HPDE6-E6E7 (cell line): ENCODE measurements at regions not wholly inside any gene's neighbourhood (a gene's known extent, or its start where the extent isn't known, plus 50 kb on each side); places are given as distances from the start of the nearest gene placed in this dataset.

ENCODE experiments used
- DNase-seq: peaks from one replicate; pipeline ENCODE4 v3.0.0; 2011; ENCODE audit warnings: missing footprints; ENCODE audit errors: extremely low spot score

DNA sequence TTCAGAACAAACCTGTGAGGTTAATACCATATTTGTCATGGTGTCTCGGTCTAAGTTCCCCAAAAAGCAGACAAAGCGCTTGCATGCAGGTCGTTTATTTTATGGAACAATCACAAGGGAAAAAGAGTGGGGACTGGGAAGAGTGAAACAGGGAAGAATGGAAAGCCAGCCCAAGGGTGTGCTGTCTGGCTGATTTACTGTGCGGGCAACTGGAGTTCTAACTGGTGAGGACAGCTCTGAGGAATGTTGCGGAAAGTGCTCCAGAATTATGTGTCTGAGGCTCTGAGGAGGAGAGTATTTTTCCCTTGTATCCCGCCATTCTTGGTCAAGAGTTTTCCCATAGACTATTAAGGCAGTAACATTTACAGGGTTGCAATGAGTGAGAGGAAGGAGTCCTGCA, 465.4 kb downstream of the RMST start:
- no peak for DNase-seq

DNA sequence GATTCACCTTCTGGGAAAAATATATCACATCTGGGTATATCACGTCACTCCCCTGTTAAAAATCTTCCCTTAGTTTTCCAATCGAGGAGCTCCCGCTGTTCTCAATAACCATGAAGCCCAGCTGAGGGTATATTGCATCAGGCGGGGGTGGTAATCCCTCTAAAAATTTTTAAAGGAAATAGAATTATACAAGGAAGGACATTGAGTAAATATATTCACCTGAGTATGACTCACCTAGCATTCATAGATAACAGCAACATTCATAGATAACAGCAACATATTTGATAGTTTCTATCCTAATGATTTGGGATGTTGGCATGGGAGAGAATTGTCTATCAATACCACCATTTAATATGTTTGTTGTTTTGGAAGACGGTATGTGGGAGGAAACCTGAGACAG, 473.6 kb downstream of the RMST start:
- DNase-seq = no peak

DNA sequence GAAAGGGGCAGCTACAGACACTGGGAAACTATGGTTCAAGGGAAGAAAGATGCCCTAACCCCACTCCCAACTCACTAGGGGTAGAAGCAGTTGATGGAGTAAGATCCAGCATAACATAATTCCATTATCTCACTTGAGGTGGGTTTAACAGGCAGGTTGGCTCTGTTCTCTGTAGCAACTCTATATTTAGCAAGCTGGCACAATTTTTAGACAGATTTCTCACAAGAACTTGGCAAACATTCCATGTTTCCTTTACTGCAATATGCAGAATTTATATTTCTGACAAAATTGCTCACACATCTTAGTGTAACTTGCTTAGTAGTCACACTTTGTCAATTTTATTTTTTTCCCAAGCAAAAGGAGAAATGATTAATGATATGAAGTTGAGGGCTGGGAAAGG, 475.4 kb downstream of the RMST start:
- no peak for DNase-seq

DNA sequence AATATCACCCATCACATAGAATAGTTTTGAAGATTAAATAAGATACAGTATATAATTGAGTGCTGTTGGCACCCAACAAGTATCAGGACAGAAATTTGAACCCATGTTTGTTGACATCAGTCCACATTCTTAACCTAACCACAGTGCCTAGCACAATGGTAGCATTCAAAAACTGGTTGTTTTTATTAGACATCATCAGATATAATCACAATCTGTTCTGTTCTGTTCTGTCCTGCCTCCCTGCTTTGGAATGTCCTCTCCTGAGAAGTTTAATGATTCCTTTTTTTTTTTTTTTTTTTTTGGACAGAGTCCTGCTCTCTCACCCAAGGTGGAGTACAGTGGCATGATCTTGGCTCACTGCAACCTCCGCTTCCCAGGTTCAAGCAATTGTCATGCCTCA, 476.6 kb downstream of the RMST start:
- no peak for DNase-seq

DNA sequence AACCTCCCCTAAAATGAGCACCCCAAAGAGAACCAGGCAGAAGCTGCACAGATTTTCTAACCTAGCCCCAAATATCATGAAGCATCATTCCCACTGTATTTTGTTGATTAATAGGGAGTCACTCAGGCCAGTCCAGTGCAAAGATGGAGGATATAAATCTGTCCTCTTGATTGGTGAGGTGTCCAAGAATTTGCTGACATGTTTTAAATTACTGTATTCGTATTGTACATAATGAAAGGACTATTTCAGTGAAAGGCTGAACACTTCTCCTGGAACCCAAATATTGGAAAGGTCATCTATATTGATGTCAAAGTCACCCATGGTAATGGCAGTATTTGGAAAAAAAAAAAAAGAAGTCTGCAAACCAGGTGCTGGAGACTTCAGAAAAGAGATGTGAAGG, 477.5 kb downstream of the RMST start:
- DNase-seq = no peak

DNA sequence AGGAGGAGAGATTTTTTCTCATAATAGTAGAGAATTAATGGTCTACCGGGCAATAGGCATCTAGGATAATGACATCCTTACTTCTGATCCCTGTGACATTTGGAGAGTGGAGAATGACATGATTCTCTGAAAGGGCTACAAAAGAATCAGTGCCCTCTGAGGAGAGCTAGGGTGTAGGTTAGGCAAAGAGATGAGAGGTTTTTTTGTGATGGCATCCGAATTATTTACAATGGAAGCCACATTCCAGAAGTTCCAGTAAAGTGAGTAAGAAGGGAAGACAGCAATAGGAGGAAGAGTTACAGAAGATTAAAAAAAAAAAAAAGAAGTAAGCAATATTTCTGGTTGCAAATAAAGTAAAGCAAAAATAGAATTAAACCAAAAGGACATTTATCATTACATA, 478.0 kb downstream of the RMST start:
- no peak for DNase-seq

DNA sequence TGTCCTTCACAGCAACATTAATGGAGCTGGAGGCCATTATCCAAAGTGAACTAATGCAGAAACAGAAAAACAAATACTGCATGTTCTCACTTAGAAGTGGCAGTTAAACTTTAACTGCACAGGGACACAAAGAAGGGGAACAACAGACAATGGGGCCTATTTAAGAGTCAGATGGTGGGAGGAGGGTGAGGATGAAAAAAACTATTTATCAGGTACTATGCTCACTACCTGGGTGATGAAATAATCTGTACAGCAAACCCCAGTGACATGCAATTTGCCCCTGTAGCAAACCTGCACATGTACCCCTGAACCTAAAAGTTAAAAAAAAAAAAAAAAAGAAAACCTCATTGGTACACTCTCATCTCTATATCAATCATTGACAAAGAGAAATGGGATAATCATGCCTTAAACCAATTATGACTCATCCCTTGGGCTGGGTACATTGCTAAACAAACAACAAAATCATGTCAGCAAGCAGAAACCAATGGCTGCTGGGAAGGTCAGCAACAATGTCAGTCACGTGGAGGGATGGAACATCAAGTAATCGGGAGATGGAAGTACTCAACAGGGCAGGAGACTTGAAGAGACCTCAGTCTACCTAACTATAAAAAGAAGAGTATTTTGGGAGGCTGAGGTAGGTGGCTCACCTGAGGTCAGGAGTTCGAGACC, 479.2 kb downstream of the RMST start:
- DNase-seq = no peak

DNA sequence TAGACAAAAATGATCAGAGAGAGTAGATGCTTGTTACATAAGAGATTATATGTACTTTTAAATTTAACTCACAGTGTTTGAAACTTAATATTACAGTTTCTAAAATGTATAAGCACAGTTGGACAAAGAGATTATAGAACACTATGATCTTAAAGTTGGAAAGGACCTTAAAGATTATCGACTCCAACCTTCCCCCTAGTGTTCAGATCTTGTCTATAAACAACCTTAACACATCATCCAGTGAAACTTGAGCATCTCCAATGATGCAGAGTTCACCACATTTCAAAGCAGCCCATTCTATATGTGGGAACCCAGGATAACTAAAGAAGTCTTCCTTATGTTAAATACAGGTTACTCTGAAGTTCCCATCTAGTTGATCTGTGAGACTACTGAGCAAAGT, 480.8 kb downstream of the RMST start:
- no peak for DNase-seq

DNA sequence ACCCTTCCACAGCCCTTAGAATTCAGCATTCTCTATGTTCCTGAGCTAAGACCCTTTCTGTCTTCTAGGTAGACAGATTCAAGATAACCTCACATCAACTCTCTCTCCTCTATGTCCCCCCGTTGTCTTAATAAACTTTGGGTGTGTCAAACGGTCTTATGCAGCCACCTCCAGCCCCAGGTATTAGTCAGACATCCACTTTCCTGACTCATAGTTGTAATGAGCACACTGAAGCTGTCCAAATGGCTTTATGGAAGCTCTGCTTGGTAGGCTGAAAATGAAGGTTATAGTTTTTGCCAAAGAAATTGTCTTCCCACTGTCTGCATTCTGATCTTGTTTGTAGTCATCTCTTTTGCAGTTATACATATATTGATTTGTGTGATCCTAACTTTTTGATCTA, 482.0 kb downstream of the RMST start:
- DNase-seq = no peak

DNA sequence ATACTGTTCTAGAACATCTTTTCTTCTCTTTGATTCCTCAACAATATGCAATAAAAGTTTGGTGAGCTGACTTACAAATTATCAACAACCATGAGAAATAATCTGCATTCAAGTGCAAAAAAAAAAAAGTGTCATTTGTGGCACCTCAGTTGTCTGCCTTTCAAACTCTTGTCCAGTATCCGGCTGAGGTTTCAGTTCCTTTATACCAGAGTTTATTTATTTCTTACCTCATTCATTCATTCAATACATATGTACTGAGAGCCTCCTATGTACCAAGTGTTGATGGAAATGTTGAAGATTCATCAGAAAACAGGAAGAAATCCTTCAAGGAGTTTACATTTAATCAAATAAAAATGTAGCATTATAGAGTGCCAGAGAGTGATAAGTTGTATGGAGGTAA, 484.1 kb downstream of the RMST start:
- DNase-seq = no peak

DNA sequence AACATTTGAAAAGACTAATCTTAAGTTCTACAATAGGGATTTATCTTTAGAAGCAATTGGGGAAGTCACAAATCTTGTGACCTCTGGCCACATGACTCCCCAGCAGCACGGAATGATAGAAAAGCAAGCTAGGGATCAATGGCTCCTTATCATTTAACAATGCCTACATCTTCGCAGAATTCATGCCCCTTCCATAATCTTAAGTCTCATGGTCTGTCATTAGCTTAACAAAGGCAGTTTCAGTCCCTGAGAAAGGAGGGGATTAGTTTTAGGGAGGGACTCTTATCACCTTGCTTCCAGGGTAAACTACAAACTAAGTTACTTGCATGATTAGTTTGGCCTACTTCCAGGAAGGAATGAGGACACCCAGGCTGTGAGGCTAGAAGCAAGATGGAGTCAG, 486.0 kb downstream of the RMST start:
- no peak for DNase-seq

DNA sequence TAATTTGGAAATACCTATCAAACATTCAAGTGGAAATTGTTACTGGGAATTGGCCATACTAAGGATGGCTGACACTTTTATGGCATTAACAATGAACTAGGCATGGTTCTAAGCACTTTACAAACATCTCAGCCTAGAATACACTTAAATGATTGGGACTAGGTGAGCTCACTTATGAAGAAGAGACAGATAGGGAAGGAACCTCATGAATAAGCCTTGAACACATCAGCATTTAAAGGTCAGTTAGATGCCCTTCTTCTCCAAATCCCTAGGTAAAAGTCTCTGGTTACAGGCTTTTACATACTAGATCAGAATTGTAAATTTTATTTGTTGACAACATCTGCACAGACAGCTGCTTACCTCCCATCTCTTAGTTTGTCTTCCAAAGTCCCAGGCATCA, 488.6 kb downstream of the RMST start:
- DNase-seq = no peak

DNA sequence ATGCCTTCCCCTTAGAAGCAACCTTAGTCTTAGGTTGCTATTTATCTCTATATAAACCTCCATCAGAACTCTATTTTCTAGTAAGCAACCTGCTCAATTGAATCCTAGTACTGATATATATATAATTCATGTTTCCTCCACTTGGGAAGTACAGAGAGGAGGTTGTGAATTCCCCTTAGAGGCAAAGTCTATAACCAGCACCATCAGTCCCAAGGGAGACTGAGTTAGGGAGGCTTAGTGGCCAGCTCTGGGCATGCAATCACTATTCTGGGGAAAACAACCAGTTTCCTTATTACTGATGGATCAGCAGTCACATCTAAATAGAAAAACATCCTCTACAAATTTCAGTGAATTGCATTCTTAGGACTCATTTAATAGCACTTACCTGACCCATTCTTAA, 489.1 kb downstream of the RMST start:
- no peak for DNase-seq

DNA sequence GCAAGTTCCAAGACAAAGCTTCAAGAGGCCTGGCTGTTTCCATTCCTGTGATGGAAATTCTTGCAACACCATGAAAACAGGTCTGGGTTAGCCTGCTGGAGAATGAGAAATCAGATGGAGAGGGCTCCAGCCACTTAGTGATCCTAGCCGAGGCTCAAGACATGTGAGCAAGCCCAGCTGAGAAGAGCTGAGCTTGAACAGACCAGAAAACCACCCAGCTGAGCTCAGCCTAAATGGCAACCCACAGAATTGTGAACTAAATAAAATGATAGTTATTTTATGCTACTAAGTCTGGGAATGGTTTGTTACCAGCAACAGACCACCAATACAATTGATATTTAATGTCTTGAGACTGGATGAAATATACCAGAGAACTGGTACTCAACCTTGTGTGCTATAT, 494.5 kb downstream of the RMST start:
- no peak for DNase-seq

DNA sequence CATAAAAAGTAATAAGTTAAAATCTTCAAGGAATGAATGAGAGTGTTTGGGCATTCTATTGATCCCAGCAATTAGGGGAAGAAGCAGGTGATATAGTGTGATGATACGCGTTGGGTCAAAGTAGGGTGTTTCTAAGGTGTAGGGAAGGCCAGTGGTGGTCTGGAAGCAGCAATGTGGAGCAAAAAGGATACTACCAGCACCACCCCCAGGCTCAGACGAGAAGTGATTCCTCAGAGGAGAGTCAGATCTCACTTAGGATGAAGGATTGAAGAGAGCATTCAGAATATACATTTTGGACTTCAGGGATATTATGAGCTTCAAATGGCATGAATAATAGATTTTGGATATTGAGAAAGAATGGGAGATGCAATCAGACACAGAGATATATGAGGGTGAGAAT, 497.6 kb downstream of the RMST start:
- no peak for DNase-seq

DNA sequence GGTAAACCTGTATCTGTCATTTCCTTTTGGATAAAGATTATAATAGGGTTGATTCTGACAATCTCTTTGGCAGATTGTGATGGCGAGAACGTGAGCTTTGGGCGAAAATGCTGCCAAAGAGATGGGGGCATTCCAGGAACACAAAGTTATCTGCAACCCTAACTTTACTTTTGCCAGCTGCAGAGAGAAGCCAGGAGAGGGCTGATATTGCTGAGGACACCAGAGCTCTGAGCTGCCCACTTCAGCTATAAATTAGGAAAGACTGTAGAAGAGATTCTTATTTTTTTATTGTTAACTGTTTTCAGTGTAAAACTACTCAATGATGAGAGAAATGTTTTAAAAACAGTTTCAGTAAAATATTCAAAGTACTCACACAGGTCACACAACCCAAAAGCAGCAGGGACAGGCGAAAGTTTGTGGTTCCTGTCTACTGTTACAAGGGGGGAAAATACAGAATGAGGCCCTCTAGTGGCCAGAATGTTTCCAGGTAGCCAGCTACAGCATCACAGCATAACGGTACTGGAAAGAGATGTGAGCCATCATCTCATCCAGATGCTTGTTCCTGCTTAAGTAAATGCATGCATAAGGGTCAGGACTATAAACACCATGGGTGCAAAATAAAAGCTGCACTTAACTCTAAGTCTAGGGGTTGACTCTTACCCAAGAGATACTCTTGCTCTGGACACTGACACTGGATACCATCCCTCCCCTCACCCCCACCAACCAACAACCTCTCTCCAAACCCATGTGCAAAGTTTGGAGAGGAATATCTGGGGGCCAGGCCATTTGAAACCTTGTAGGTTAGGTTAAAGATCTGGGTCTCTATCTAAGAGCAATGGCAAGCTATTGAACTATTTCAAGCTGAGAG, 498.4 kb downstream of the RMST start:
- DNase-seq = peak; percentile 2

DNA sequence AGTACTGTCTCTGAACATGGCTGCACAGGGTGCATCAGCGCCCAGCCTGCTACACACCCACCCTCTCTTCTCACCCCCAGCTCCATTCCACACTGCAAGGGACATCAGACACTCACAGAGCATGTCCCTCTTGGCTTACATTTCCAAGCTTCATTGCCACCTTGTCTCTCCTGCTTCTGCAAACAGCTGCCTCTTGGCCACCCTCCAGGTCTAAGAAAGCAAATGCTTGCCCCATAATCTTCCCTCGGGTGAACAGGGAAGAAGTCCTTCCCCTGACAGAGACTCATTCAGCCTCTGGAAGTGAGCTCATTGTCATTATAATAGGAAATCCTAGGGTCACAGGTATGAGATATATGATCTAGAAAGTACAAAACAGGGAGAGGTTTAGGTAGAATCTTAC, 505.2 kb downstream of the RMST start:
- DNase-seq = no peak

DNA sequence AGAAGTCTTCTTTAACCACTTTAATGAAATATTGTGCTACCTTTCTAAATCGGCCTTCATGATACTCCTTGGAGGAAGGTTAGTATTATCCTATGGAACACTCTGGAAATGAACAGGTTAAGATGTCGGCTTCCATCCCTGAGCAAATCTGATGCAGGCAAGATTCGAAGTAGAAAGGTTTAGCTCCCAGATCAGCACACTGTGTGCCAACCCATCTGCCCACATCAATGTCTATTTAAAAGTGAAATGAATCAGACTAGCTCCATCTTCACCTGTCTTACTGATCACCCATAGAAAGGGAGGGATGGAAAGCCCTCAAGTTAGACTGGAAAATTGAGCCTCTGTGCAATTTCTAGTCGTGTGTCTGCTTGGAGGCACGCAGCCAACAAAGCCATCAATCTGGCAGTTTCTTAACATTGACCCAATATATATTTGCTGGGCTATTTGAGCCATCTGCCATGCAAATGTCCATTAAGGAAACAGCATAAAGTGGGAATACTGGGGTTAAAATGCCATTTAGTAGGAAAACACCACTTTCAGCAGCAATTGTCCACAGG, 506.1 kb downstream of the RMST start:
- DNase-seq = no peak

DNA sequence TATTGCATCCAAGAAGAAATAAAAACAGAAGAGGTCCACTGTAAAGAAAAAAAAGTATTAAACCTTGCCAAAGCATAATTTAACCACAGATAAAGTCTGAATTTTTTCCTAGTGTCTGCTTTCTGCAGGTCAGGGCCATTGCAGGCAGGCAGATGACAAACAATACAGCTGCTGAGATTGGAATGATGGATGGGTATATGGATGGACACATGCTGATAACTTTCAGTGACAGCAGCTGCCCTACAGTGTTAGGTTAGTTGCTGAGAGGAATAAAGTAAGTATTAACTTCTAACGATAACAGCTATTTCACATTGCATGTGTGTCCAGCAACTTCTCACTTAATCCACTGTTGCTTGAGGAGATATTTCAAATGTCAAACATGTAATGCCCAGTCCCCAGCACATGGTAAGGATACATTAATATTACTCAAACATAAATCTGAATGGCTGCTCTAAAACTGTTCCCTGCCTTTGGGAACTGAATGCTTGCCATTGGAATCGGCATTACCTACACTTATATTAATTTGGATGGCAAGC, 515.3 kb downstream of the RMST start:
- no peak for DNase-seq

DNA sequence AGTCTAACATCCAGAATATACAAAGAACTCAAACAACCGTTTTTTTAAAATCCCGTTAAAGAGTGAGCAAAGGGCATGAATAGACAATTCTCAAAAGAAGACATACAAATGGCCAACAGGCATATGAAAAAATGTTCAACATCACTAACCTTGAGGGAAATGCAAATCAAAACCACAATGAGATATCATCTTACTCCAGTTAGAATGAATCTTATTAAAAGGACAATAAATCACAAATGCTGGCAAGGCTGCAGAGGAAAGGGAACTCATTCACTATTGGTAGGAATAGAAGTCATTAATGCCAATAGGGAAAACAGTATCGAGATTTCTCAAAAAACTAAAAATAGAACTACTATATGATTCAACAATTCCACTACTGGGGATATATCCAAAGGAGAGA, 520.1 kb downstream of the RMST start:
- no peak for DNase-seq

DNA sequence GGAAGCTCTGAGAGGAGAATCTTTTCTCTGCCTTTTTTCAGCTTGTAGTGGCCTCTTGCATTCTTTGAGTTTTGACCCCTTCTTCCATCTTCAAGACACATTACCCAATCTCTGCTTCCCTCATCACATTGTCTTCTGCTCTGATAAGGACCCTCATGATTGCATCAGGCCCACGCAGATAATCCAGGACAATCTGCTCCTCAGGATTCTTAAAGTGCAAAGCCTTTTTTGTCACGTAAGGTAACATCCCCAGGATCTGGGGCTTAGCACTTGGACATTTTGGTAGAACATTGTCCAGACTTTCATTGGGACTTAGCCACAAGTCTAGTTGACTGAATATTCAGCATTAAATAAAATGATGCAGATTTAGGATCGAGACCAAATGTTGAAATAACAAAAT, 521.2 kb downstream of the RMST start:
- no peak for DNase-seq

DNA sequence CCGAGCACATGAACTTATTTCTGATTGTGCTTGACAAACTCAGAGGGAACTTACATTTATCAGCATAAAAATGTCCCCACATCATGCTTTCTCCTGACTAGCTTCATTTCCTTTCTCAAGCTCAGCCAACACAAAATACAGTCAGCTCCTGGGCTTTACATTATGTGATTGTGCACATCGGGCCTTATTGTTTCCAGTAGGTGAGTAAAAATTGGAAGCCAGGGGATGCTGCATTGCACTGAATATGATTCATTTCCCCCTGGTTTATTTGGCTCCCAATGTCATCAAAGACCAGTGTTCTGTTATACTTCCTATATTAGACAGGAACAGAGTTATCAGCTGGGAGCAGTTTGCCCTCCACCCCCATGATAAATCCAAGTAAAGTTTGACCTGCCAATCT, 521.8 kb downstream of the RMST start:
- no peak for DNase-seq

DNA sequence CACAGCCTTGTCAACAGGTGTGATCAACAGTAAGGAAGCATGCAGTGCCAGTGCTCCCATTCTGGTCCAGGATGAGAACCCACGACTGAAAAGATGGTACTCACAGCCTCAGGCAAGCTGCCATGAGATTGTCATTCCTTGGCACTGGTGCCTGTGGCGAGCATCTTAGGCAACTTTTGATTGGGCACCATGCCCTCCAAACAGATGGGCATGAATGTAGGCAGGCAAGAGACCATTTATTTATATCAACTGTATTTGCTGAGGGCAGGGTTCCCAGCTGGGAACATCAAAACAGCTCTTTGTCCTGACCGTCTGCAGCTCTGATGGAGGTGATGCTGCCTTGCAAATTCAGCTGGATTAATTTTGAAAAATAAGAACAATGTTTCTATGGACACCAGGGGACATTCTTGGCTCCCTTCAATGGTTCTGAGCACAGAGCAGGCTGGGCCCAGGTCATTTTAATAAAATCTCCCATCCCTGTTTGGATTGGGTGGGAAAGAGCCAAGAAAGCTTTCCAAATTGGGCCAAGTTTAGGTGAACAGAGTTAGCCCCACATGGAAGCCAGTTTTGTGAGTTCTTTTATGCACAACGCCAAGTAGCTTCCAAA, 522.5 kb downstream of the RMST start:
- no peak for DNase-seq
